Putamen (tissue), 1 donor: ENCODE measurements at regions not wholly inside any gene's neighbourhood (a gene's known extent, or its start where the extent isn't known, plus 50 kb on each side); places are given as distances from the start of the nearest gene placed in this dataset.

Experiments used
- DNase-seq: peaks from one replicate; pipeline ENCODE4 v3.0.0-alpha.2; 2016; ENCODE audit warnings: low spot score

DNA sequence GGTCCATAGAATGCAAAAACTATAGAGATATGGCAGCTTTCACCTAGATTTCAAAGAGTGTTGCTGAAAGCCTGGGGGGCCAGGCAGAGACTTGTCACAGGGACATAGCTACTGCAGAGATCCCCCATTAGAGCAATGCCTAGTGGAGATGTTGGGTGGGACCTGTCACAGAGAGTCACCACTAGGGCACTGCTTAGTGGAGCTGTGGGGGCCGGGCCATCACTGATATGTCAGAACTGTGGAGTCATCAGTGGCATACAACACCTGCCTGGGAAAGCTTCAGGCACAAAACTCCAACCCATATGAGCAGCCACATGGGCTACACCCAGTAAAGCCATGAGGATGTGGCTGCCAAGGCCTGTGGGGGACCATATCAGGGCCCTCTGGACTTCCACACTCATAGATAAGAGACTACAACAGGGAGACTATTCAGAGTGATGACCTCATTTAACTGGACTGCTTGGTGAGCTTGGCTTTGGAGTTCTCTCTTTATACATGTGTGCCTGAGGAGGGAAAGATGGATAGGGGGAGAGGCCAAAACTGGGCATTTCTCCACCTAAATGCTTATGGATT is 176.3 kb downstream of the ZNF621 start:
- DNase-seq: no peak

DNA sequence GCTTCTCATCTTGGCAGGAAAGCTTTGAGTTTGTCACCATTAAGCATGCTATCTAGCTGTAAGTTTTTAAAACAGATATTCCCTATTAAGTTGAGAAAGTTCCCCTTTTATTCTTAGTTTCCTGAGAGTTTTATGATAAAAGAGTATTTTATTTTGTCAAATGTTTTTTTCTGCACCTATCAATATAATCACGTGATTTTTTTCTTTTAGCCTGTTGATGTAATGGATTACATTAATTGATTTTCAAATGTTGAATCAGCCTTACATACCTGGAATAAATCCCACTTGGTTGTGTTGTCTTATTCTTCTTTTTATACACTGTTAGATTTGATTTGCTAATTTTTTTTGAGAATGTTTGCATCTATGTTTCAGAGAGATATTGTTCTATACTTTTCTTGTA is 179.5 kb downstream of the ZNF621 start:
- DNase-seq: no peak

DNA sequence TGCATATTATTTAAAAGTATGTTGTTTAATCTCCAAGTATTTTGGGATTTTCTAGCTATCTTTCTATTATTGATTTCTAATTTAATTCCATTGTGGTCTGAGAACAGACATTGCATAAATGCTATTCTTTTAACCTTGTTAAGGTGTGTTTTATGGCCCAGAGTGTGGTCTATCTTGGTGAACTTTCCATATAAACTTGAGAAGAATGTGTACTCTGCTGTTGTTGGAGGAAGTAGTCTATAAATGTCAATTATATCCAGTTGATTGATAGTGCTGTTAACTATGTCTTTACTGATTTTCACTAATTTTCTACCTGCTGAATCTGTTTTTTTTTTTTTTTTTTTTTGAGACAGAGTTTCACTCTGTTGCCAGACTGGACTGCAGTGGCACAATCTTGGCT is 180.9 kb downstream of the ZNF621 start:
- no peak for DNase-seq

DNA sequence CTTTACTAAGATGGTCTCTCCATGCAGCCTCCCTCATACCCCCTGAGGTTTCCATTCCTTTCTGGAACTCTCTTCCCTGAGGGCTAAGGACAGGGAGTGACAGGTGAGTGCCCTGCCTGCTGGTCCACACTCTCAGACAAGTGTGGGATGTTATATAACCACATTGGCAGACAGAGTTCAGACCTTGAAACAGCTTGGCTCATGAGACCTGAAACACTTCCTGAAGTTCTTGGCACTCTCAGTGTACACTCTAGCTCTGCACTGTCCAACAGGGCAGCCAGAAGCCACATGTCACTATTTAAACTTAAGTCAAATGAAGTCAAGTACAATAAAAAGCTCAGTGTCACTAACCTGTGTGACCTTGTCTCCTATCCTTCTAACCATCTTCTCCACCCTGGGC is 188.5 kb downstream of the ZNF621 start:
- no peak for DNase-seq

DNA sequence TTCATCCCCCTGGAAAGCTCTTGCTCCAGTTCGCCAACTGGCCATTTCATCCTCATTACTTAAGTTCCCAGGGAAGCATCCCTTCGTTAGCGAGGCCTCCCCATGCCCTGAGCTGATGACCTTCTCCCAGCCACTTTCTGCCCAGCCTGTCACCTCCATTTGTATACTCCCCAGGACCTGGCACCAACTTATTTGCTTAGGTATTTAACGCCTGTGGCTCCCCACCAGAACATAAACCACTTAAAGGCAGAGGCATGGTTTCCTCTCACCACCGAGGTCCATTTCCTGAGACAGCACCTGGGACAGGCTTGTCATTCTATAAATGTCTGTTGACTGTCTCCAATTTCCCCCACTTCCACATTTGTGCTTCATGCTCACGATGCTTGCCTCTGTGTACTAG is 189.0 kb downstream of the ZNF621 start:
- no peak for DNase-seq

DNA sequence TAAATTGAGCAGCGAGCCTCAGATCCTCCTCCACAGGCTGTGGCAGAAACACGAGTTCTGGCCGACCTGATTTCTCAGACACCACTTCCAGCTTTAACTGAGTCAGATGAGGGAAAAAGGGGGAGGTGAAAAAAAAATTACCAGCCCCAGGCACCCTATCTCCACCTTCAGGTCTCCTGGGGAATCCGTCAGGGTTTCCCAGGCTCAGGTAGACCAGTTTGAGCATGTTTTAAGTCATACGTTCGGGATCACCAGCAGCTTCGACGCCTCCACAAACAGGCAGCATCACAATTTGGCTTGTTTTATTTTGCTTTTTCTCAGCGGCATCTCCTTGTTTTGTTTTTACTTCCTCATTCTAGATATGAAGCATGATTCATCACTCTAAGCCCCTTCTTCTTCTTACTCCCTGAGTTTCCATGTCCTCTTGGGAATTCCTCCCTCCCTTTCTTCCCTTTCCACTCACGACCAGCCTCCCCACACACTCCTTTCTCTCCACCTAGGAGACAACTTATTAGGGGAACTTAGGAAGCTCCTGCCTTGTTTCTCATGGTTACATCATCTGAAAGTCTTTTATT is 190.1 kb downstream of the ZNF621 start:
- DNase-seq: no peak

DNA sequence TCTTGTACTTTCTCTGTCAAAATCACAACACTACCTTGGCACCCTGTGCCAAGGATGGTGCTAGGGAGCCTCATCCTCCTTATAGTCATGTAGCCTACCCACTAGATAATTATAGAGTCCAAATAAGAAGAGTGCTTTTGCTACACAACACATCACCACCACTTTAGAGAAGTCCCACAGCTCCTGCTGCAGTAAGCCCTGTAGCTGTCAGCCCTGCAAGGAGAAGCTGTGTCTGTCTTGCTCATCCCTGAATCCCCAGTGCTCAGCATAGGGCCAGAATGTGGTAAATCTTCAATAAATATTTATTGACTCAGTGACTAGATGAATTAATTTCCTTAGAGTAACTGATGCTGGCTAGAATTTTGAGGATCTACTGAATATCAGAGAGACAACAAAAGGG is 190.8 kb downstream of the ZNF621 start:
- DNase-seq: no peak

DNA sequence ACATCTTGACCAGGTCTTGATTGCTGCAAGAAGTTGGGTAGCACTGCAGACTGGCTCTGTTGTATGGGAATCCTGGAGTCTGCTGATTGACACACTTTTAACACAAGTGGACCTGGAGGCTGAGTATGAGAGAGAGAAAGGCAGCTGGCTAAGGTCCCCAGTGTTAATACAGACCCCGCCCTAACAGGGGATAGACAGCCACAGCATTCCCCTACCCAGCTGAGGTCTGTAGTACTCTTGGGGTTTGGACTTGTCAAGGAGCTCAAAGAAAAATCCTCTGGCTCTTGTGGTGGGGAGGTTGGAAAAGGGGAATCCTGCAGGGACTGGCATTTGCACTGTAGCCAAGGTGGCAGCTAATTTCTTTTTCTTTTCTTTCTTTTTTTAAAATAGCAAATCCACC is 192.7 kb downstream of the ZNF621 start:
- DNase-seq: no peak

DNA sequence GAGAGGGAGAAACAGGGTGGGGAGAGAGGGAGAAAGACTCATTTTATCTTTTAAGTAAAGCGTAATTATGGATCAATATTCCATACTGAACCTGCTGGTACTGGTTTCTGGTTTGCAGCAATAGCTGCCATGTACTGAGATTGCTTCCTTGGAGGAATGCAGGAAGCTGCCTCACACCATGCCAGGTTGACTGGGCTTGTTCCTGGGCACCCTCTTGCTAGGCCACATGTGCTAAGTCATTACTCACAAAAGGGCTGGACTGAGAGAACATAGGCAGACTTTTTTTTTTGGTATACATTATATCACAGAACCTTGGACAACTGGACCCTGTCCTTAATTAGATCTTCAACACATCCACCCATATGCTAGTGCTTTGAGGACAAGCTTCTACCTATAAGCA is 193.4 kb downstream of the ZNF621 start:
- no peak for DNase-seq

DNA sequence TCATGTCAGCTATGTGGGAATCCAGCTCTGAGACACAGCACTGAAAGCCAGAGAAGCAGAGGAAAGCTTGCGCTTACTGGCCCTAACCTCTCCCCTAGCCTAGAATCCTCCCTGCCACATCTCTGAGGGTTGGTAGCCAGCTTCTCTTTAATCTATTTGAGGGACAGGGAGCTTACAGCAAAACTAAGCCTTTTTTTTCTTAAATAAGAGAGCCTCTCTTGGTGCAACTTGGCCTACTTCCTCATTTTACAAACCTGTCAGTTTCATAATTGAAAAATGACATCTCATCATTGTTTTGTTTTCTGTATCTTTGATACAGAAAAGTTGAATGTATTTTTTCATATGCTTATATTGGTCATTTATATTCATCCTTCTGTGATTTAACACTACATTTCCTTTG is 193.9 kb downstream of the ZNF621 start:
- DNase-seq: no peak

DNA sequence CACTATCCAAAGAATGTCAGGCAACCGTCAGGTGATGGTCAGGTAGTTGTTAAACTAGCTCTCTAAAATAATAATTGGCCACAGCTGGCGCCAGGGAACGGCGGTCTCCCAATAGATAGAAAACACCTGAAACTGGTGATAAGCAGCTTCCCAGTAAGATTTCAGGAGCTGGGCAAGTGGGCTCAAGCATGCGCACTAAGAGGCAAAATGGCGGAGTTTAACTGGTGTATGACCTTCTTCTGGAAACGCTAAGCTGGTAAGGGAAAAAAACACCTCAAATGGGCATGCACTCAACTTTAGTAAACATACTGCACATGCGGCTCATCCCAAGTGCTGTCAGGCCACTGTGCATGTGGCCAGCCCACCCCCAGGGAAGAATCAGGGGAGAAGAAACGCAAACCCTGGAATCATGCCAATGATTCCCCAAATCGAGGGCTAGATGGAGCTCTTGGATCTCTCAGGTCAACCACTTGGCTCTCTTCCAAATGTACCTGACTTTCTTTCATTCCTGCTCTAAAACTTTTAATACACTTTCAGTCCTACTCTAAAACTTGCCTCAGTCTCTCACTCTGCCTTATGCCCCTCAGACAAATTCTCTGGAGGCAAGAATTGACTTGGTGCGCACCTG is 195.0 kb downstream of the ZNF621 start:
- no peak for DNase-seq

DNA sequence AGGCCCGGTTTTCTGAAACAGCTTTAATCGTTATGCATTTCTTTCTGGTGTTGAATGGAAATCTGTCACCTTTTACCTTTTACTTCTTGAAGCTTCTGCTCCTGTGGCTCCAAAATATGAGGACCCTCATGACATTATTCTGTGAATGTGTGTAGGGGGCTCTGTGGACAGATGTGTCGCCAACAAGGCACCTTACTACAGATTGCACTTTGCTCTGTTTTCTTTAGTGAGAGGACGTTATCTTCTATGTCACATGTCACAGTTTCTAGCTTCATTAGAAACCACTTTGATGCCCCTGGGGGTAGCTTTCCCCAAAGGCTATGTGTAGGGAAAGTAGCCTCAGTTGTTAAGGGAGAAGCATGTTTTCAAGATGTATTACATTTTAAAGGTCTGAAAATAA is 195.6 kb downstream of the ZNF621 start:
- DNase-seq: no peak

DNA sequence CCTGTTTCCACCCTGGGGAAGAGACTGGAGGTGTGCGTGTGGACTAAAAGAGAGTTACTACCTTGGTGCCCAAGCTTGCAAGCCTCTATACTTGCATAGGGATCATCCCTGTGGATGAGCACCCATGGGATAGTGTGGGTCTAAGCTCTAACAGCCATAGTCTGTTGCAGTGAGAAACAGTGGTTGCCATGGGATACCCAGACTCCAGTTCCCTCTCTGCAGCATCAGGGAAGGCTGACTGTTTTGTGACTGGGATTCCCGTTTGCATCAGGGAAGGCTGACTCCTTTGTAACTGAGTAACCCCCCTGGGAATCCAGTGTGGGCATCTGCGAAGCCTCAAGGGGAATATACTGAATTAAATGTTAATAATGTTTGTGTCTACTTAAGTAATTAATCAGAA is 196.1 kb downstream of the ZNF621 start:
- DNase-seq: no peak

DNA sequence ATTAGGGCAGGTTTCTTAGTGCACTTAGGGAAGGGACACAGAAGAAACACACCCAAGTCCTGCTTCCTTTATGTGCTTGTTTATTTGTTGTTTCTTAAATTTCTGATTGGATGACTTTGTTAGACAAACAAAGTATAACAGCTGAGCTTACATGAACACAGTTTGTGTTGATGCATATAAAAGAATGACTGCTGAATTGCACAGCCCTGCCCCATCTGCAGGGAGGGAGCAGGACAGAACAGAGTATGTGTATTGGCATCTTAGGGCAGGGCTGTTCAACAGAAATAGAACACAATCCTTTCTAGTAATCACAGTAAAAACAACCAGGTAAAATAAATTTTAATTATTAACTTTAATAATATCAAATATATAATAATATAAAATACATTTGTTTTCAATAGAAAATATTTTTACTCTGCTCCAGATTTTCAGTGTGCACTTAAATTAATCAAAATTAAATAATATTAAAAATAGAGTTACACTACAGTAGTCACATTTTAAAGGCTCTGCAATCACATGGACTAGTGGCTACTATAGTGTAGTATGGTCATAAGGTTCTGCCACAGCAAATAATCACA is 198.4 kb downstream of the ZNF621 start:
- no peak for DNase-seq

DNA sequence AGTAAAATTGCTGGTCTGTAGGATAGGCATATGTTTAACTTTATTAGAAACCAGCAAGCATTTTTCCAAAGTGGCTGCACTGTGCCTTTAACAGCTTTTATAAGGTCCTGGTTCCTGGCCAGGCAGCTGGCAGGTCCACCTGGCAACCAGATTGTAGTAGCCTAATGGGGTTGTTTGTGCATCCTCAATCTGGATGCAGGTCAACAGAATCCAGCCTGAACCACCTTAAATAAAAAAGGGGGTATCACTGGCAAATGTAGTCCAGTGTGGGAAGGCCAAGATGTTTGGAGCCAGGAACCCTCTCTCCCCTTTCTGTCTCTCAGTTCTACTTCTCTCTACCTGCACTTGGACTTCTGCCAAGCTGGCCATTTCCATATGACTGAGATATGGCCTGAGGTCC is 200.3 kb downstream of the ZNF621 start:
- no peak for DNase-seq

DNA sequence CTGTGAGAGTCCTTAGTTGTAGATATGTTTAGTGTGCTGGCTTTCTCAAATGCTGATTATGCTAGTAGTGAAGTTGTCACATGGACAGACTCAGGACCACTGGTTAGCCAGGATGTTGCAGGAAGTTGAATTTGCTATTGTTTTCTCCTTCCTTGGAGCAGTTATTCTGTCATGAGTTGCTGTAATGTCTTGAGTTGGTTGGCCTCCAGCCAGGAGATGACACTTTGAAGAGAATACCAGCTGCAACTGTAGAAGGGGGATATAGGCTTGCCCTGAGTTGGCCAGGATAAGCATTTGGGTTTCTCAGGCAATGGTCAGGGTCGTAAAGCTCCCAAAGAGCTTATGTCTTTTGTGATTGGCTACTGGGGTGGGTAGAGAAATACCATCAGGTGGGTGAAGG is 206.7 kb downstream of the ZNF621 start:
- DNase-seq: no peak

DNA sequence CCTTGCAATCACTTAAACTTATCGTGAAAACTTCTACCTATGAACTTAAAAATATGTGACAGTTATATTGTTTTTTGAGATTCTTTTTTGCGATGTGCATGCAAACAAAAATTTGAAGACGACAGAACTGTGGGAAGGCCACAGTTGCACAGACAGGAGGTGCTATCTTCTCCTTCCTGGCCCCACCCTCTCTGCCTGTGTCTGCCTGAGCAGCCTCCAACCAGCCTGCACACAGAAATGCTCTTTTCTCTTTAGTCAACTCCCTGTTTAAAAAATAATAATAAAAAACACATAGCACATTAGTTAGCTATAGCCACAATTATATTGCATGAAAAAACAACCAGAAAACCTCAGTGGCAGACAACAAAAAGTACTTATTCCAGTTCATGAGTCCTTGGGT is 212.2 kb downstream of the ZNF621 start:
- no peak for DNase-seq

DNA sequence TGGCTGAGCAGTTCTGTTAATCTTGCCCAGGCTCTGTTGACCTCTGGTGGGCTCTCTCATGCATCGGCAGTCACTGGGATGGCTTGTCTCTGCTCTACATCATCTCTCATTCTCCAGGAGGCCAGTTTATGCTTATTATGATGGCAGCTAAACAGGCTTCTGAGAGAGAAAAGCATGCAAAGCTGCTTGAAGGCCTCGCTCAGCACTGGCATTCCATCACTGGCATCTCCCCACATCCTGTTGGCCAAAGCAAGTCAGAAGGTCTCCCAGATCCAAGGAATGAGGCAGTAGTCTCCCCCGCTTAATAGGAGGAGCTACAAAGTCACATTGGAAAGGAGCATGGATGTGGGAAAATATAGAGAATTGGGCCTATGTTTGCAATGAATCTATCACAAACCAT is 212.6 kb downstream of the ZNF621 start:
- DNase-seq: no peak

DNA sequence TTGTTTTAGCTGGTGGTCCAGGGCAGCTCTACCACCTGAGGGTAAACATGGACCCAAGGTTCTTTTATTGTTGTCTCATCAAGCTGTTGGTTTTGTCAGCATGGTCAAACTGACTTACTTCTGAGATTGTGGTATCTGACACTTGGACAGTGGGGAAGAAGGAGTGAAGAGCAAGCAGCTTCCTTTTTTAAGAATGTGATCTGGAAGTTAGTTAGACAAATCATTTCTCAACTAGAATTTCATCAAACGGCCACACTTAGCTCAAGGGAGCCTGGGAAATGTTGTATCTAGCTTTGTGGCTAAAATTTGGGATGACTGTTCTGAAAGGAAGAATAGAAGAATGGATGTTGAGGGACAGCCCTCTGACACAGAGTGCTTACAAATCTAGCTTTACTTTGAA is 215.2 kb downstream of the ZNF621 start:
- no peak for DNase-seq

DNA sequence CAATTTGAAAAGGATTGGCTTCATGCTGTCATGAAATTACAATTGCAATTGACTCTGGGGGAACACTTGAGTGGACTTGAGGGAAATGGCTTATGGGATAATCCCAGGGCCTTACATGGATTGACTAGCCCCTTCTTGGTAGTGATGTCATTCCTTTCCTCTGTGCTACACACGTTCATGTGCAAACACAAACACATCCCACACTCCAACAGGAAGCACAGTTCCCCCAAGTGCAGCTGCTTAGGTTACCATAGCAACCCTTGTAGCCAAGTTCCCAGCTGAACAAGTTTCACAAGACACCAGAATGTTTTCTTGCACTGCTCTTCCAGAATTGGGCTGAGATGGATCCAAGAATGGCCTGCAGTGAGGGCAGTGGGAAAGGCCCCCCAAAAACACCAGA is 217.0 kb downstream of the ZNF621 start:
- peak; percentile 47 for DNase-seq

DNA sequence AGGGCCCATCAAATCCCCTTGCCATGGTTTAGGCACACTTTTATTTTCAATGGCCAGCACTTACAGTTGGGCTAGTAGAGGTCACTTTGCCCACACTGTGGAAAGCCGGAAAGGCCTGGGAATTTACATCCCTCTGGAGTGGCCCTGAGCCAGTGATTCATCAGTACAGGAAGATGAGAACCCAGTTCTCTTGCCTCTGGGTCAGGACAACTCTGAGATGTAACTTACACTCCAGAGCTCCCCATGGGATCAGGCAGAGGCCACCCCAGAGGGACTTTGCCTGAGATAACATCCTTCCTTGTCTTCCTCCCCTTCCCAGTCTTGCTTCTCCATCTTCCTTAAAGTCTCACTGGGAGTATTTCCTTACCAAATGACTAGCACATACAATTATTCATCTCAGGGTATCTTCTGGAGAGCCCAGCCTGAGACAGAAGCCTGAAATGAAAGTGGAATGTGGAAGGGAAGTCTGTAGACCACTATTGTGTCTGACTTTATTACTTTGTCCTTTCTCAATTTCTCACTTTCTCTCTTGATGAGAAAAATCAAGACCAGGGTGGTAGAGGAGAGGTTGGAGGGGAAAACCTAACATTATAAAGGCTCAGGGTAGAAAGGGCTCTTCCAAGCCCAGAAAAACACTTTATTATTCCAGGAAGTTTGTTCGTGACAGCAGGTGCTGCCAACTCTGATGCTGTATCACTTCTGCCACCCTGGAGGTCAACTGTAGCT is 220.8 kb downstream of the ZNF621 start:
- no peak for DNase-seq

DNA sequence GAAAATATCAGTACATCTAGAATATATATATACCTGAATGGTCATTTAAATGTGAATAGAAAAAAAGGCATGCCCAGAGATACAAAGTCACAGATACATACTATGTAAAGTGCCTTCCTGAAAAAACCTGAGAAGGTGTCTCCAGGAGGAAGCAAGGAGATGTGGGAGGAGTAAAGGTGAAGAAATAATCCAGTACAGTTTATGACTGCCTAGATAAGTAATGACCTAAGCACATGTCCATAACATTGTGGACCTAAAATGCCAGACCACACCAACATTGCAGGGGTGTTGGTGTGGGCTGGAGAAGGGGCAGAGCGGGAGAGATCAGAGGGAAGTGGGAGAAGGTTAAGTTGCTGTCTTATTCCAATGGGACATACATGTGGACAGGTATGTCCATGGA is 226.9 kb downstream of the ZNF621 start:
- no peak for DNase-seq

DNA sequence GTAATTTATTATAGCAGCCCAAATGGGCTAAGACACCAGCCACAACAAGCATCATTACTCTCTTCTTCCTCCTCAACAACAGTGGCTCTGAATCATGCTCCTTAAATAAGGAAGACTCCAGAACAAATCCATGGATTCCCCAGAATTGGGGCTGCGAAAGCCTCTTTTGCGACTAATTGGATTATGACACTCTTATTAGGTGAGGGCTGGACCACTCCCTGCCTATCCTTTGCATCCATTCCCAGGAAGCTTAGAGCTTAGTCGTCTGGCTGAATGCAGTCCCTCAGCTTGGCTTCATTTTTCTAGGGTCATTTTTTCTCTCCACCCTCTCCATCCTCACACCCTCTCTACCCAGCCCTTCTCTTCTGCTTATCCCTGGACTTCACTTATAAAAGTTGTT is 227.7 kb downstream of the ZNF621 start:
- DNase-seq: no peak
